Prostate gland (tissue), 2 donors: ENCODE measurements at regions not wholly inside any gene's neighbourhood (a gene's known extent, or its start where the extent isn't known, plus 50 kb on each side); places are given as distances from the start of the nearest gene placed in this dataset.

Experiments used
- POLR2A ChIP-seq: fragments of 450-650 bp; IDR thresholded peaks from one replicate; pipeline ENCODE4 v1.6.1; 2016; ENCODE audit warnings: antibody characterized with exemption, mild to moderate bottlenecking
- POLR2AphosphoS5 ChIP-seq: sonication (generic); formaldehyde crosslinking; IDR thresholded peaks from one replicate; pipeline ENCODE4 v1.6.1; 2017; ENCODE audit warnings: antibody characterized with exemption
- TF ChIP-seq, protein P1 (sequence below), 4 experiments: fragments of 200-600 bp in 2 of 4; fragments of 450-650 bp in 2 of 4; sonication (generic) in 2 of 4; IDR thresholded peaks; 1 replicate in 3 of 4; 2 replicates in 1 of 4; pipeline ENCODE4 v1.5.1; 2016 to 2019; ENCODE audit warnings: antibody characterized with exemption in 4 of 4, mild to moderate bottlenecking in 2 of 4, moderate library complexity in 2 of 4

DNA sequence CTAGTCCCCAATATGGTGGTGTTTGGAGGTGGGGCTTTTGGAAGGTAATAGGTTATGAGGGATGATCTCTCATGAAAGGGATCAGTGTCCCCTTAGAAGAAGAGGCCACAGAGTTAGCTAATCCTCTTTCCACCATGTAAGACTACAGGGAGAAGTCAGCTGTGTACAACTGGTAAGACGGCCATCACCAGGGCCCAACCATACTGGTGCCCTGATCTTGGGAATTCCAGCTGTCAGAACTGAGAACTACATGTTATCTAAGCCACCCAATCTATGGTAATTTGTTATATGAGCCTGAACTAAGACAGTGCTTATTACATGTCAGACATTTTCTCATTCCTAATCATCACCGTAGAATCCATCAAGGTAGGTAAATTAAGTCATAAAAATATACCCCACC, 77.7 kb upstream of the ZNF217 start:
- TF ChIP-seq POLR2AphosphoS5 (no peak), POLR2A (no peak)
- TF ChIP-seq, protein P1, sequence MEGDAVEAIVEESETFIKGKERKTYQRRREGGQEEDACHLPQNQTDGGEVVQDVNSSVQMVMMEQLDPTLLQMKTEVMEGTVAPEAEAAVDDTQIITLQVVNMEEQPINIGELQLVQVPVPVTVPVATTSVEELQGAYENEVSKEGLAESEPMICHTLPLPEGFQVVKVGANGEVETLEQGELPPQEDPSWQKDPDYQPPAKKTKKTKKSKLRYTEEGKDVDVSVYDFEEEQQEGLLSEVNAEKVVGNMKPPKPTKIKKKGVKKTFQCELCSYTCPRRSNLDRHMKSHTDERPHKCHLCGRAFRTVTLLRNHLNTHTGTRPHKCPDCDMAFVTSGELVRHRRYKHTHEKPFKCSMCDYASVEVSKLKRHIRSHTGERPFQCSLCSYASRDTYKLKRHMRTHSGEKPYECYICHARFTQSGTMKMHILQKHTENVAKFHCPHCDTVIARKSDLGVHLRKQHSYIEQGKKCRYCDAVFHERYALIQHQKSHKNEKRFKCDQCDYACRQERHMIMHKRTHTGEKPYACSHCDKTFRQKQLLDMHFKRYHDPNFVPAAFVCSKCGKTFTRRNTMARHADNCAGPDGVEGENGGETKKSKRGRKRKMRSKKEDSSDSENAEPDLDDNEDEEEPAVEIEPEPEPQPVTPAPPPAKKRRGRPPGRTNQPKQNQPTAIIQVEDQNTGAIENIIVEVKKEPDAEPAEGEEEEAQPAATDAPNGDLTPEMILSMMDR (IDR thresholded peaks at IDR 0.05): no peak
